ENCODE measurements at regions not wholly inside any gene's neighbourhood (a gene's known extent, or its start where the extent isn't known, plus 50 kb on each side); places are given as distances from the start of the nearest gene placed in this dataset.

DNA sequence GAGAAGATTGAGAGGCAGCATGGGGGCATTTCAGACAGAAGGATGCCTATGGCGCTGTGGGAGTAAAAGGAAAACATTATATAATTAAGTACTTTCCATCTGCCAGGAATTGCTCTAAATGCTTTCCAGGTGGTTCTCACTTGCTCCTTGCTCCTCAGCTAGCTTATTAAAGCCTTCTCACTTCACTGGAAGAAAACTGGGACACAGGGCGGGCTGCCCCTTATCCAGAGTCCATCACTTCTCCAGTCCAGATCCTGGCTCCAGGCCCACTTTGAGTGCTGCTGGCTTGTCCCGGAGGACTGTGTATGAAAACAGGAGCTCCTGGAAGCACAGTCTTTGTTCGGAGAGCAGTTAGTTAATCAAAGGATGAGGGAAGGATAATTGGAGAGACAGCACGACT lies 409.9 kb upstream of the ADAMTS16 start:
- Histone ChIP-seq H2BK5ac (ENCODE audit: insufficient read length, low read length) (no peak overlapping the region), H3K23me2 (ENCODE audit: insufficient read length, low read depth, low read length, poor library complexity, severe bottlenecking) (no peaks in the 10 kb centered on the region), H2AFZ (ENCODE audit: low read length) (no peak overlapping the region)

More for the DNA sequence above, 409.9 kb upstream of the ADAMTS16 start:
- Mint-ChIP-seq H3K4me3 (no peak overlapping the region), H3K4me1 (no peaks in the 10 kb centered on the region), H3K36me3 (ENCODE audit: insufficient read depth in 1 of 3, low read depth in 3 of 3) (no peaks in the 10 kb centered on the region), H3K27me3 (ENCODE audit: low read depth) (no peaks in the 10 kb centered on the region), H3K27ac (no peak overlapping the region; a peak in 1 of 7 replicates), H3K9me3 (no peaks in the 10 kb centered on the region)
- Histone ChIP-seq H2AK5ac (ENCODE audit: insufficient read length, low read length) (no peak overlapping the region), H2BK15ac (ENCODE audit: low read depth, low read length) (no peak overlapping the region), H2BK12ac (ENCODE audit: insufficient read length, low read depth, low read length) (no peak overlapping the region), H2BK120ac (ENCODE audit: low read depth, low read length, poor library complexity, severe bottlenecking) (no peak overlapping the region), H4K20me1 (ENCODE audit: control insufficient read depth, insufficient read depth, insufficient read length) (no peaks in the 10 kb centered on the region), H3K9ac (ENCODE audit: extremely low read depth, insufficient read length, low read length) (no peak overlapping the region), H3T11ph (ENCODE audit: low read length) (no peak overlapping the region), H3K14ac (ENCODE audit: insufficient read depth, low read length) (no peak overlapping the region), H2BK20ac (ENCODE audit: low read depth, low read length, poor library complexity, severe bottlenecking) (no peak overlapping the region), H3K4me1 (ENCODE audit: insufficient read depth, low read length) (no peaks in the 10 kb centered on the region), H3K79me2 (ENCODE audit: insufficient read depth, low read length) (no peaks in the 10 kb centered on the region), H4K5ac (ENCODE audit: insufficient read length, low read depth, low read length) (no peak overlapping the region), H4K91ac (ENCODE audit: insufficient read length, low read depth, low read length) (no peak overlapping the region), H3K56ac (ENCODE audit: insufficient read length, low read depth, low read length) (no peak overlapping the region), H3K27me3 (ENCODE audit: insufficient read depth, low read length) (no peaks in the 10 kb centered on the region), H4K8ac (replicated peaks; ENCODE audit: insufficient read length, low read depth, low read length) (no peak overlapping the region), H3K4ac (ENCODE audit: low read depth, low read length) (no peak overlapping the region), H3K79me1 (ENCODE audit: insufficient read depth, low read depth, low read length, poor library complexity, severe bottlenecking) (no peaks in the 10 kb centered on the region), H3K23ac (ENCODE audit: insufficient read length, low read depth, low read length) (no peak overlapping the region), H3K18ac (ENCODE audit: insufficient read length, low read depth, low read length) (no peak overlapping the region), H3K27ac (ENCODE audit: insufficient read length, low read depth, low read length) (no peak overlapping the region), H3K4me2 (ENCODE audit: insufficient read depth, insufficient read length, low read length) (no peak overlapping the region), H3K9me3 (ENCODE audit: control insufficient read depth, low read depth, low read length) (no peaks in the 10 kb centered on the region)
- no CpG with 5 or more reads among the region's 5 CpGs for WGBS (ENCODE audit: extremely low coverage, insufficient read length, low lambda C conversion rate)
- TF ChIP-seq CTCF (conservative IDR thresholded peaks at IDR 0.05) = no peak
- no peak for DNase-seq

All from H9 (cell line).